ENCODE measurements at regions not wholly inside any gene's neighbourhood (a gene's known extent, or its start where the extent isn't known, plus 50 kb on each side); places are given as distances from the start of the nearest gene placed in this dataset.

DNA sequence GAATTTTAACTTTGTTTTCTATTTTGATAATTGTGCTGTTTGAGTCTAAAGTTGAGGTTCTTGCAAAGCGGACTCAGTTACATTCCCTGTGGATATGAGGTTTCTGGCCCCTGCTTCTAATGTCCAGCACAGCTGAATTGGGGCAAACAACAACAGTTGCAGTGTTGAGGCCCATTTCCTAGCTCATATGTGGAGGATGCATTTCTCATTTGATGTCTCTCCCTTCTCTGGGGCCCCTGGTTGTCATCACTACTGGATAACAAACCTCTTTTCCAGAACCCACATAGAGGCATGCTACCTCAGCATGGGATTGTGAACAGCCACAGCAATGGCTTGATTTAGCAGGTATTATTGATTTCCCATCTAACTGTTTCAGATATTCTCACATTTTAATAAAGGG is 208.2 kb upstream of the VSTM2A start:
- no peak for DNase-seq
- Histone ChIP-seq H3K9me2 (replicated peaks; ENCODE audit: insufficient read depth, low read length) (no peaks in the 10 kb centered on the region), H3F3A (ENCODE audit: insufficient read depth, low read length) (no peaks in the 10 kb centered on the region), H3K4me3 (ENCODE audit: low read length) (no peak overlapping the region), H3K27me3 (replicated peaks; ENCODE audit: insufficient read depth, low read length) (no peaks in the 10 kb centered on the region), H3K4me2 (ENCODE audit: low read depth, low read length) (no peak overlapping the region), H3K36me3 (replicated peaks; ENCODE audit: insufficient read depth, low read length) (no peaks in the 10 kb centered on the region), H3K27ac (ENCODE audit: low read length) (no peak overlapping the region), H3K79me2 (ENCODE audit: low read length) (no peaks in the 10 kb centered on the region), H3K9me3 (replicated peaks; ENCODE audit: insufficient read depth, low read length) (no peaks in the 10 kb centered on the region), H4K20me1 (ENCODE audit: insufficient read depth, low read length) (no peaks in the 10 kb centered on the region), H2AFZ (ENCODE audit: low read length) (no peak overlapping the region), H3K9ac (ENCODE audit: low read length) (no peak overlapping the region), H3K4me1 (ENCODE audit: low read length) (no peaks in the 10 kb centered on the region)
- TF ChIP-seq EZH2phosphoT487 (IDR thresholded peaks at IDR 0.05; ENCODE audit: low read length) (no peak), EZH2 (optimal IDR thresholded peaks at IDR 0.05; ENCODE audit: low read depth, low read length) (no peak)
- TF ChIP-seq, protein P1, sequence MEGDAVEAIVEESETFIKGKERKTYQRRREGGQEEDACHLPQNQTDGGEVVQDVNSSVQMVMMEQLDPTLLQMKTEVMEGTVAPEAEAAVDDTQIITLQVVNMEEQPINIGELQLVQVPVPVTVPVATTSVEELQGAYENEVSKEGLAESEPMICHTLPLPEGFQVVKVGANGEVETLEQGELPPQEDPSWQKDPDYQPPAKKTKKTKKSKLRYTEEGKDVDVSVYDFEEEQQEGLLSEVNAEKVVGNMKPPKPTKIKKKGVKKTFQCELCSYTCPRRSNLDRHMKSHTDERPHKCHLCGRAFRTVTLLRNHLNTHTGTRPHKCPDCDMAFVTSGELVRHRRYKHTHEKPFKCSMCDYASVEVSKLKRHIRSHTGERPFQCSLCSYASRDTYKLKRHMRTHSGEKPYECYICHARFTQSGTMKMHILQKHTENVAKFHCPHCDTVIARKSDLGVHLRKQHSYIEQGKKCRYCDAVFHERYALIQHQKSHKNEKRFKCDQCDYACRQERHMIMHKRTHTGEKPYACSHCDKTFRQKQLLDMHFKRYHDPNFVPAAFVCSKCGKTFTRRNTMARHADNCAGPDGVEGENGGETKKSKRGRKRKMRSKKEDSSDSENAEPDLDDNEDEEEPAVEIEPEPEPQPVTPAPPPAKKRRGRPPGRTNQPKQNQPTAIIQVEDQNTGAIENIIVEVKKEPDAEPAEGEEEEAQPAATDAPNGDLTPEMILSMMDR (IDR thresholded peaks at IDR 0.05; ENCODE audit: low read length): no peak

DNA sequence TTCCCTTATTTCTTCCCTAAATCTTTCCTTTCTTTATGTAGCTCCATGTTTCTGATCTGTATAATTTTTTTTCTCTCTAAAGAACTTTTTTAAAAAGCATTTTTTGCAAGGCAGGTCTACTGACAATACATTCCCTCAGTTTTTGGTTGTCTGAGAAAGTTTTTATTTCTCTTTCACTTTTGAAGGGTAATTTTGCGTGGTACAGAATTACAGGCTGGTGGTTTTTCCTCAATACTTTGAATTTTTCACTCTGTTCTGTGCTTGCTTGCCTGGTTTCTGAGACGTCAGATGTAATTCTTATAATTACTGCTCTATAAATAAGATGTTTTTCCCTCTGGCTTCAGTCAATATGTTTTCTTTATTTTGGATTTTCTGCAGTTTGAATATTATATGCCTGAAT is 205.4 kb upstream of the VSTM2A start:
- no peak overlapping the region for H2AFZ ChIP-seq (ENCODE audit: low read length)
- TF ChIP-seq, protein P1 (IDR thresholded peaks at IDR 0.05; ENCODE audit: low read length): no peak
- no peak for TF ChIP-seq EZH2phosphoT487 (IDR thresholded peaks at IDR 0.05; ENCODE audit: low read length)
- no peaks in the 10 kb centered on the region for H3K9me2 ChIP-seq (replicated peaks; ENCODE audit: insufficient read depth, low read length)
- H3K27ac ChIP-seq (ENCODE audit: low read length): no peak overlapping the region
- peak; percentile 28 for DNase-seq
- no peaks in the 10 kb centered on the region for H3K27me3 ChIP-seq (replicated peaks; ENCODE audit: insufficient read depth, low read length)
- H3K4me2 ChIP-seq (ENCODE audit: low read depth, low read length): no peak overlapping the region
- no peaks in the 10 kb centered on the region for H3F3A ChIP-seq (ENCODE audit: insufficient read depth, low read length)
- no peak overlapping the region for H3K9ac ChIP-seq (ENCODE audit: low read length)
- H3K9me3 ChIP-seq (replicated peaks; ENCODE audit: insufficient read depth, low read length): no peaks in the 10 kb centered on the region
- H3K79me2 ChIP-seq (ENCODE audit: low read length): no peaks in the 10 kb centered on the region
- no peaks in the 10 kb centered on the region for H3K36me3 ChIP-seq (replicated peaks; ENCODE audit: insufficient read depth, low read length)
- H3K4me3 ChIP-seq (ENCODE audit: low read length): no peak overlapping the region
- no peaks in the 10 kb centered on the region for H3K4me1 ChIP-seq (ENCODE audit: low read length)
- no peaks in the 10 kb centered on the region for H4K20me1 ChIP-seq (ENCODE audit: insufficient read depth, low read length)

DNA sequence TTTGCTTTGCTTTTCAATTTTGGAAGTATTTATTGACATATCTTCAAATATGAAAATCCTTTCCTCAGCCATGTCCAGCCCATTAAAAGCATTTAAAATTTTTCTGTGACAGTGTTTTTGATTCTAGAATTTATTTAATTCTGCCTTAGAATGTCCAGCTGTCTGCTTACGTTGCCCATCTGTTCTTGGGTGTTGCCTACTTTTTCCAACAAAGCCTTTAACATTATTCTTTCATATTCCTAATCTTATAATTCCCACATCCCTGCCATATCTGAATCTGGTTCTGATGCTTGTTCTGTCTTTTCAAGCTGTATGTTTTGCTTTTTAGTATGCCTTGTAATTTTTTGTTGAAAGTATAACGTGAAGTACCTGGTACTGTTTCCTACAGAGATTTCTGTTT is 204.7 kb upstream of the VSTM2A start:
- Histone ChIP-seq H3K9ac (ENCODE audit: low read length) (no peak overlapping the region), H3K4me3 (ENCODE audit: low read length) (no peak overlapping the region), H2AFZ (ENCODE audit: low read length) (no peak overlapping the region), H3K36me3 (replicated peaks; ENCODE audit: insufficient read depth, low read length) (no peaks in the 10 kb centered on the region), H3K79me2 (ENCODE audit: low read length) (no peaks in the 10 kb centered on the region), H3F3A (ENCODE audit: insufficient read depth, low read length) (no peaks in the 10 kb centered on the region), H3K4me1 (ENCODE audit: low read length) (no peaks in the 10 kb centered on the region), H4K20me1 (ENCODE audit: insufficient read depth, low read length) (no peaks in the 10 kb centered on the region), H3K27me3 (replicated peaks; ENCODE audit: insufficient read depth, low read length) (no peaks in the 10 kb centered on the region), H3K9me3 (replicated peaks; ENCODE audit: insufficient read depth, low read length) (no peaks in the 10 kb centered on the region), H3K27ac (ENCODE audit: low read length) (no peak overlapping the region), H3K4me2 (ENCODE audit: low read depth, low read length) (no peak overlapping the region), H3K9me2 (replicated peaks; ENCODE audit: insufficient read depth, low read length) (no peaks in the 10 kb centered on the region)
- DNase-seq: no peak
- TF ChIP-seq, protein P1 (IDR thresholded peaks at IDR 0.05; ENCODE audit: low read length): no peak
- TF ChIP-seq EZH2phosphoT487 (IDR thresholded peaks at IDR 0.05; ENCODE audit: low read length): no peak
- no peak for TF ChIP-seq EZH2 (optimal IDR thresholded peaks at IDR 0.05; ENCODE audit: low read depth, low read length)

All from MM.1S (cell line).